HG03469 (cell line): ENCODE measurements at regions not wholly inside any gene's neighbourhood (a gene's known extent, or its start where the extent isn't known, plus 50 kb on each side); places are given as distances from the start of the nearest gene placed in this dataset.
"Not testable (repeated sequence)": the region's sequence is repeated elsewhere in the genome, so short reads cannot be mapped to it uniquely, and the experiment has no call there.

ENCODE experiments used
- ATAC-seq: cut with Tn5 transposase; IDR thresholded peaks from one replicate; pipeline ENCODE4 v1.9.1; 2021; ENCODE audit warnings: mild to moderate bottlenecking, moderate library complexity, moderate number of reproducible peaks; ENCODE audit not compliant: unreplicated experiment

DNA sequence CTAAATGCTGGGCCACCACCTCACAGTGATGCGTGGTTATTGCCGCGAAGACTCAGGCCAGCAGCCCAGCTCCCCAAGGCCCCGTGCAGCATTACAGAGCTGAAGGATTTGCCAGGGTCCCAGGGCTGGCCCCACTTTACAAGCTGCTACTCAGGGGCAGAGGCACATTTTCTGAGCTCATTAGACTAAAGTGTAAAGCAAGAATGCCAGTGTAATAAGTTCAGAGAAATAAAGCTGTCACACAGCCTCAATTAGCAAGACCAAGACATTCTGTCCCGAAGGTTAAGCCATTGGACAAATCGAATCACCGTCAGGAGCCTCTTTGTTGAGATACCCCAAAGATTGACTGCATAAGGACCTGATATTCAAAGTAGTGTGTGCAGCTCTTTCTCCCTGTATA is 428.4 kb downstream of the EFNB2 start:
- no peak for ATAC-seq

- ATAC-seq = no peak
Measured at GRCh38 chr13:106105153-106105552, 430.3 kb downstream of the EFNB2 start.

DNA sequence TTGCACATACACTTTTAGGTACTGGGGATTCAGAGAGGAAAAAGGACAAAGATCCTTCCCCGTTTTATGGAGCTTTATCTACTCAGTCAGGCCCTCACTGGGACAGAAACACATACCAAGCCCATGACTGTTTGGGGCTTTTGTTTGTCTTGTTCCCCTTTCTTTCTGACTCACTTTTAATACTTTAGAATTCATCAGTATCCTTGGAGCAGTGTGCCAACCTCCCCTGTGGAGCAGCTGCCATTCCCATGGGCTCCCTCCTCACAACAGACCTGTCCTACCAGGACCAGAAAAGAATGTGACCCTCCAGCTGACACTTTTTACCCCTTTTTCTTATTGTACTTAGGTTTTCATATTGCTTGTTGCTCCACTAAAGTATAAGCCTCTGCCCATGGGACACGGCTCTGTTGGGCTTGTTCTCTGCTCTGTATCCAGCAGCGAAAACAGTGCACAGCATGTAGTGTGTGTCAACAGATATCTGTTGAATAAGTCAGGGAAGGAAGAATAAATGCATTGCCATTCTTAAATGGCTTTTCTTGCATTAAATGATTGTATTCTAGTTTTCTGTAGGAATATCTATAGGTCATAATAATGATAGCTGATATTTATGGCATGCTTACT is 431.1 kb downstream of the EFNB2 start:
- no peak for ATAC-seq

DNA sequence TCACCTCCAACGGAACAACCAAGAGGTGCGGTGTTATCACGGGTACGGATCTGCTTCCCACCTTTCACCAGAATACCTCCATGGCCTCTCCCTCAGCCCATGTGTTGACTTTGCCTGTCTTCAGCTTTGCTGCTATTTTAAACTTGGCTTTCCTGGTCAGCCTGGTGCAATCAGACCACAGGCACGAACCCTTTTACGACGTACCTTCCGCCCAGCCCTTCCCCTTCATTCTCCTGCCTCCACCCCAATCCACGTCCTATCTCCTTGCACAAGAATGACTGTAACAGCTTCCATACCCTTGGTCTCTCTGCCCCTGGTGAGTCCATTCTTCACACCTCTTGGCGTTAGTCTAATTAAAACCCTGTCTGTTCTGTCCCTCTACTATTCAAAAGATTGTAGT is 431.7 kb downstream of the EFNB2 start:
- ATAC-seq = no peak

DNA sequence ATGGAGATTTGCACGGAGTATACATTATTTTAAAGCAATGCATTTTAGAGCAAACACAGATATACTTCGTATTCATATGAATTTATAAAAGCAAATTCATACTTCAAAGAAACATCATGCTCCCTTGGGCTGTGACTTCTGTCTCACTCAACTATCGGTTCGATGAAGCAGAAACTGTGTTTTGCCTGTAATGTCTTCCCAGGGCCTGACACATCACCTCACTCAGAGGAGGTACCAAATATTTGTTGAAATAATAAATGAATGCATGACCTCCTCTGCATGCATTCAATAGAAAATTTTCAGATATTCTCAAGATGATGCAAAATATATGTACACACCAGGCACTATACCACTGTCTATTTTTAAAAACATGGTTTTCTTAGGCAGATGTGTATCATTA is 432.7 kb downstream of the EFNB2 start:
- ATAC-seq = no peak

DNA sequence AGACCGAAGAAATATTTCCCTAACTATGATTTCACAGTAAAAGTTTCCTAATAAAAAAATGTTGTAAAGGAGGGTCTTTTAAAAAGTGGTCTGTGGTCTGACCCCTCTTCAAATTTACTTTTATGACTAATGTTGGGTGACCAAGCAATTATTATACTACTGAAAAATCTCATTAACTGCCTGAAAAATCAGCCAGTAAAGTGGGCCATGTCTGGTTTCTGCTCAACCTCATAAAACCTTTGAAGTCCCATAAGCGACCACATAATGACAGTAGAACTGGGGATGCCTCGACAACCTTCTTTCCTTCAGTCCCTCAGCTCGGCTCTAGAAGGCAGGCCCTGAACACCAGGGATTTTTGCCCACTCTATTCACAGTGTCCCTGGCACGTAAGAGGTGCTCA is 434.3 kb downstream of the EFNB2 start:
- no peak for ATAC-seq

- no peak for ATAC-seq
Measured at GRCh38 chr13:106100171-106100919, 435.1 kb downstream of the EFNB2 start.

DNA sequence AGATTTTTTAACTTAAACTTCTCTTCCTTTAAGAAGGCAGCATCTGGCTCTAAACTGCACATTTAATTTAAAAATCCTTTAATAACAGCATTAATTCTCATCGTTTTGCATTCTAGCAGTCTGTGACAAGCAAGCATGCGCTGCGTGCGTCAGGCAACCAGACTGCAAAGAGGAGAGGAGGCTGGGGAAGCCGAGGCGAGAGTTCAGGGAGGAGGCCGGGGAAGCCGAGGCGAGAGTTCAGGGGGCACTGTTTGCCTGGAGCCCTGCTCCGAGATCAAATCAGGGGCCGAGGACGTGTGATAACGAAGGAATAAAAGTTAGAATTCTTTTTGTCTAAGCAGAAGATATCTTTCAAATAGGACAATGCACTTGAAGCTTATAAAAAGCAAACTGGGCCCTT is 435.7 kb downstream of the EFNB2 start:
- ATAC-seq = no peak

- ATAC-seq = no peak
Measured at GRCh38 chr13:106098778-106099177, 436.7 kb downstream of the EFNB2 start.

- no peak for ATAC-seq
Measured at GRCh38 chr13:106096661-106097092, 438.8 kb downstream of the EFNB2 start.

DNA sequence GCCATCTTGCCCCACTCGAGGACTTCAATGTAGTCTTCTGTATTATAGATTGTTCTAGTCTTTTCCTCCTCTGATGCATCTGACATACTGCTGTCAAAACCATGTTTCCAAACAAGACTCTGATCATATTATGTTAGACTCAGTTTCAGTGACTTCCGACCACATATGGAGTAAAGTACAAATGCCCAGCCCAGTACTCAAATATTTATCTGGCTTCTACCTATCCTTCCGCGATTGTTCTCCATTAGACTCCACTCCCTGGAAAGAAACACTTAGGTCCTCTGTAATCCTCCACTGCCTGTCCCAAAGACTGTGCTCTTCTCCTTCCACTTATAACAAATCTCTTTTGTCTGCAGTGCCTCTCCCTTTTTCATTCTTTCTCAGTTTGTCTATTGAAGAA is 439.5 kb downstream of the EFNB2 start:
- no peak for ATAC-seq

- ATAC-seq = no peak
Measured at GRCh38 chr13:106095406-106095805, 440.1 kb downstream of the EFNB2 start.

DNA sequence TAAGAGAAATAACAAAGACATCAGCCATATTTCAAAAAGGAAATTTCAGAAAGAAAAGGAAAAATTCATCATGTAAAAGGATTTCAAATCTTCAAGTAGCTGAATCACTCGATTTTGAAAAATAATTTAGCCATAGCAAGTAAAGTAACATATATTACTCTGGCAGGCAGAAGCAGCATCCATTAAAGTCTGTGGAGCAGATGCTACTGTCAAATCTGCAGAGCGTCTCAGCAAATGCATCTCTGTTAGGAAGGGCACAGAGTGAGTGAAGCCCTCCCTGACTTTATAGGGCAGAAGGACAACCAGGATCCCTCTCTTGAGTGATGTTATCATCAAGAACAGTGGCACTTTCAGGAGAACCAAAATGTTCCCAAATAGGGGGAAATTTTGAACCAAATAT is 445.5 kb downstream of the EFNB2 start:
- no peak for ATAC-seq

DNA sequence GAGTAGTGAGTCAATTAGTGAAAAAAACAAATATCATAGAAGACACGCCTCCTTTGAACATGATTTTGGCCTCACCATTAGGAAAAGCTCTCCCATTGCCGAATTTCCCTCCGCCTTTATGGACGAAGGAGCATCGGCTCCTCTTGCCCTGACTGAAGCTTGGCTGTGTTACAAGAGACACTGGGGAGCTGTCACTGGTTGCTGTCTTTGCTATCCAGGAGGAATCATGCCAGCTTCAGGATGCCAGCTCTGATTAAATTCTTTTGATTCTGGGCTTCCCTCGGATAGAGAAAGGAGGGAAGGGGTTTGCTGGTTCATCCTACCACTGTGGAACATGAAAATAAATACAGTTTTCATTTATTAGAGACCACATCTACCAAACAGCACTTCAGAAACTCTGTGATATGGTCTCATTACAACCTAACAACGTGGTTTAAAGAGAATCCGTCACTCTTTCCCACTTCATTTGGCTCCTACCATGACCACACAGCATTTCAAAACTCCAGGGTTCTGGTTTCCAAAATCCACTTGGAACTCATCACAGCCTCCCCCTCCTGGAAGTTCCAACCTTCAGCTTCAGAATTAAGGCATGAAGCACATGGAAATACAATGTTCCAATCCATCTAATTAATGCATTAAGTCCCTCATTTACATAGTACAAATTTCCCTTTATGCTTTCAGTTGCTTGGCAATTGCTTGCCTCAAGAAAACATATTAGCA is 446.0 kb downstream of the EFNB2 start:
- no peak for ATAC-seq

- ATAC-seq = no peak
Measured at GRCh38 chr13:106088085-106088484, 447.4 kb downstream of the EFNB2 start.

GRCh38 chr13:106087201-106087600 is 448.3 kb downstream of the EFNB2 start:
- ATAC-seq = no peak

- peak; percentile 48 for ATAC-seq
Measured at GRCh38 chr13:106083620-106084350, 451.7 kb downstream of the EFNB2 start.

- ATAC-seq = not testable (repeated sequence)
Measured at GRCh38 chr13:106081221-106081620, 454.2 kb downstream of the EFNB2 start.

DNA sequence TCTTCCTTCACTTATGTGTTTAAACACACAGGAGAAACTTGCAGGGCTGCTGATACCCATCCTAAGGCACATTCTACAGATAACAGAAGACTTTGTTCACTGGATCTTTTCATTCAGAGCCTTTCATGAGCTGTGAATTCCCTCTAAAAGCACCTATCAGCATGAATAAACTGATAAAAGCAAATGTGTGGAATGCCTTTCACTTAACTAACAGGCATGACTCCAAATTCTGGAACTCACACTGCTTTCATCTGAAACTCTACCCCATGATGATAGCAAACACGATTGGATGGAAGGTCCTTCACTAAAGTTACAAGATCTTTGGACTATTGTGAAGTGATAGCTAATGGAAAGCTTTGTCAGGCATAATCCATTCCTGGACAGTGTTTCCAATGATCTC is 457.3 kb downstream of the EFNB2 start:
- ATAC-seq = no peak

GRCh38 chr13:106077017-106077416 is 458.4 kb downstream of the EFNB2 start:
- ATAC-seq = no peak

- no peak for ATAC-seq
Measured at GRCh38 chr13:106072014-106072413, 463.4 kb downstream of the EFNB2 start.
